SK-N-SH (cell line): ENCODE measurements at regions not wholly inside any gene's neighbourhood (a gene's known extent, or its start where the extent isn't known, plus 50 kb on each side); places are given as distances from the start of the nearest gene placed in this dataset.

Experiments used
- CHD2 ChIP-seq: fragments of 150-350 bp; IDR thresholded peaks from 2 replicates; pipeline ENCODE4 v1.6.1; 2018; ENCODE audit warnings: low read length; ENCODE audit not compliant: partially characterized antibody
- CTCF ChIP-seq: fragments of 200-600 bp; sonication (generic); IDR thresholded peaks from 2 replicates; pipeline ENCODE4 v1.6.1; 2017; ENCODE audit warnings: antibody characterized with exemption, mild to moderate bottlenecking, moderate library complexity
- RAD21 ChIP-seq: IDR thresholded peaks from 2 replicates; pipeline ENCODE4 v1.6.1; 2012; ENCODE audit warnings: mild to moderate bottlenecking, low read length
- RCOR1 ChIP-seq: fragments of 150-350 bp; IDR thresholded peaks from 2 replicates; pipeline ENCODE4 v1.6.1; 2017; ENCODE audit warnings: antibody characterized with exemption, low read length
- SIN3A ChIP-seq: IDR thresholded peaks from 2 replicates; pipeline ENCODE4 v1.6.1; 2012; ENCODE audit warnings: low read depth, mild to moderate bottlenecking, low read length, moderate library complexity, borderline replicate concordance
- TCF12 ChIP-seq: IDR thresholded peaks from 2 replicates; pipeline ENCODE4 v1.4.0; 2012

GRCh38 chr19:28416245-28416644 is 796.7 kb downstream of the UQCRFS1 start:
- TF ChIP-seq SIN3A (no peak), CHD2 (no peak), RAD21 (no peak), TCF12 (no peak), CTCF (no peak), RCOR1 (no peak)
